WTC11 (cell line): ENCODE measurements at regions not wholly inside any gene's neighbourhood (a gene's known extent, or its start where the extent isn't known, plus 50 kb on each side); places are given as distances from the start of the nearest gene placed in this dataset.

Experiments used
- ATAC-seq: fragments of 200-7000 bp; cut with Tn5 transposase; 2 replicates; pipeline ENCODE4 v1.10.0; 2021; ENCODE audit warnings: mild to moderate bottlenecking, moderate library complexity
- CTCF ChIA-PET: fragments of 300-600 bp; sonication (Branson Sonifier 250); formaldehyde crosslinking; loops from one replicate; lab custom pipeline; 2021; ENCODE audit warnings: antibody characterized with exemption; lab: Charles Lee
- POLR2A ChIA-PET: fragments of 350-600 bp; sonication (Branson Sonifier 250); formaldehyde crosslinking; loops from one replicate; lab custom pipeline; 2021; ENCODE audit warnings: antibody characterized with exemption; lab: Charles Lee
- DNase-seq: peaks from one replicate; pipeline ENCODE4 v3.0.0; 2021; ENCODE audit warnings: low spot score
- H3K27ac Mint-ChIP-seq: 2 replicates; pipeline ENCODE4 v1.8.0; 2021; ENCODE audit warnings: mixed read lengths
- H3K27me3 Mint-ChIP-seq: 2 replicates; pipeline ENCODE4 v1.8.0; 2021; ENCODE audit warnings: low read depth, mild to moderate bottlenecking, moderate library complexity, mixed read lengths
- H3K36me3 Mint-ChIP-seq: 2 replicates; pipeline ENCODE4 v1.8.0; 2021; ENCODE audit warnings: mixed read lengths
- H3K4me1 Mint-ChIP-seq: 2 replicates; pipeline ENCODE4 v1.8.0; 2022; ENCODE audit warnings: mixed read lengths
- H3K4me3 Mint-ChIP-seq: 2 replicates; pipeline ENCODE4 v1.8.0; 2021; ENCODE audit warnings: mild to moderate bottlenecking, moderate library complexity, mixed read lengths
- H3K9me3 Mint-ChIP-seq: 2 replicates; pipeline ENCODE4 v1.8.0; 2021; ENCODE audit warnings: mixed read lengths
- ATF1 ChIP-seq: sonication (generic); formaldehyde crosslinking; IDR thresholded peaks from 2 replicates; pipeline ENCODE4 v1.8.1; 2023; ENCODE audit warnings: mild to moderate bottlenecking, moderate library complexity, missing genetic modification reagents
- ATF2 ChIP-seq: sonication (generic); formaldehyde crosslinking; IDR thresholded peaks from 2 replicates; pipeline ENCODE4 v1.8.1; 2022; ENCODE audit warnings: low read depth, missing genetic modification reagents, borderline replicate concordance
- CREM ChIP-seq: sonication (generic); formaldehyde crosslinking; IDR thresholded peaks from 2 replicates; pipeline ENCODE4 v1.8.1; 2022; ENCODE audit warnings: mild to moderate bottlenecking, missing genetic modification reagents, moderate library complexity
- ELF4 ChIP-seq: sonication (generic); formaldehyde crosslinking; IDR thresholded peaks from 2 replicates; pipeline ENCODE4 v1.8.1; 2022; ENCODE audit warnings: low read depth, mild to moderate bottlenecking, moderate library complexity, missing genetic modification reagents
- ESRRA ChIP-seq: sonication (generic); formaldehyde crosslinking; IDR thresholded peaks from 2 replicates; pipeline ENCODE4 v1.8.1; 2022; ENCODE audit warnings: mild to moderate bottlenecking, missing genetic modification reagents, borderline replicate concordance
- ETV6 ChIP-seq: sonication (generic); formaldehyde crosslinking; IDR thresholded peaks from 2 replicates; pipeline ENCODE4 v1.8.1; 2022; ENCODE audit warnings: mild to moderate bottlenecking, missing genetic modification reagents
- GRHL2 ChIP-seq: fragments of 250-450 bp; sonication (Bioruptor Pico); IDR thresholded peaks from 2 replicates; pipeline ENCODE4 v1.8.0; 2022; ENCODE audit warnings: mild to moderate bottlenecking, moderate library complexity; ENCODE audit not compliant: insufficient replicate concordance, severe bottlenecking
- GTF2I ChIP-seq: fragments of 250-450 bp; sonication (Bioruptor Pico); conservative IDR thresholded peaks from 2 replicates; pipeline ENCODE4 v1.4.0; 2021; ENCODE audit warnings: mild to moderate bottlenecking
- HMGA2 ChIP-seq: fragments of 250-450 bp; sonication (Bioruptor Pico); IDR thresholded peaks from 2 replicates; pipeline ENCODE4 v1.4.0; 2021; ENCODE audit warnings: mild to moderate bottlenecking, moderate library complexity
- NFATC4 ChIP-seq: fragments of 250-450 bp; sonication (Bioruptor Pico); IDR thresholded peaks from 2 replicates; pipeline ENCODE4 v1.9.0; 2021; ENCODE audit warnings: mild to moderate bottlenecking
- PRRX2 ChIP-seq: fragments of 250-450 bp; sonication (Bioruptor Pico); IDR thresholded peaks from 2 replicates; pipeline ENCODE4 v1.8.0; 2021; ENCODE audit warnings: mild to moderate bottlenecking
- SMAD3 ChIP-seq: sonication (generic); formaldehyde crosslinking; IDR thresholded peaks from 2 replicates; pipeline ENCODE4 v1.8.0; 2022; ENCODE audit warnings: missing genetic modification reagents, mild to moderate bottlenecking, borderline replicate concordance
- SP1 ChIP-seq: sonication (generic); formaldehyde crosslinking; conservative IDR thresholded peaks from 2 replicates; pipeline ENCODE4 v1.8.1; 2022; ENCODE audit warnings: missing genetic modification reagents
- TEAD1 ChIP-seq: sonication (generic); formaldehyde crosslinking; IDR thresholded peaks from 2 replicates; pipeline ENCODE4 v1.8.0; 2022; ENCODE audit warnings: mild to moderate bottlenecking, missing genetic modification reagents
- TEAD4 ChIP-seq: sonication (generic); formaldehyde crosslinking; IDR thresholded peaks from 2 replicates; pipeline ENCODE4 v1.8.0; 2022; ENCODE audit warnings: mild to moderate bottlenecking, missing genetic modification reagents
- USF2 ChIP-seq: sonication (generic); formaldehyde crosslinking; IDR thresholded peaks from 2 replicates; pipeline ENCODE4 v1.8.1; 2023; ENCODE audit warnings: mild to moderate bottlenecking, missing genetic modification reagents, moderate library complexity
- ZBTB21 ChIP-seq: sonication (generic); formaldehyde crosslinking; IDR thresholded peaks from 2 replicates; pipeline ENCODE4 v1.8.1; 2023; ENCODE audit warnings: mild to moderate bottlenecking, missing genetic modification reagents, borderline replicate concordance
- ZBTB43 ChIP-seq: sonication (generic); formaldehyde crosslinking; IDR thresholded peaks from 2 replicates; pipeline ENCODE4 v1.8.1; 2023; ENCODE audit warnings: mild to moderate bottlenecking, missing genetic modification reagents
- TF ChIP-seq, protein P1 (sequence below): fragments of 250-450 bp; sonication (Bioruptor Pico); IDR thresholded peaks from 2 replicates; pipeline ENCODE4 v2.1.2; 2022; ENCODE audit warnings: mild to moderate bottlenecking, moderate library complexity
- TF ChIP-seq, protein P2 (sequence below): sonication (generic); formaldehyde crosslinking; IDR thresholded peaks from 2 replicates; pipeline ENCODE4 v1.8.1; 2022; ENCODE audit warnings: low read depth, mild to moderate bottlenecking, moderate library complexity, missing genetic modification reagents, borderline replicate concordance

GRCh38 chr4:19236473-19236872, 1015.2 kb upstream of the SLIT2 start:
- DNase-seq: no peak
- Mint-ChIP-seq H3K36me3 (no peaks in the 10 kb centered on the region), H3K4me3 (no peak overlapping the region), H3K9me3 (peaks cover 3% of the 10 kb centered on the region; the same call in 1 of the 2 replicates), H3K27me3 (no peaks in the 10 kb centered on the region), H3K27ac (no peak overlapping the region)
- CTCF ChIA-PET: no interaction called here
- no peak for ATAC-seq
- no peak for TF ChIP-seq TEAD4 (CRISPR knock-in tag)
- no peak for TF ChIP-seq SP1 (CRISPR knock-in tag)
- TF ChIP-seq TEAD1 (CRISPR knock-in tag): no peak
- TF ChIP-seq ZBTB43 (CRISPR knock-in tag): no peak
- TF ChIP-seq ATF1: no peak
- no peak for TF ChIP-seq ELF4 (CRISPR knock-in tag)
- TF ChIP-seq ZBTB21 (CRISPR knock-in tag): no peak
- no peak for TF ChIP-seq CREM (CRISPR knock-in tag)
- no peak for TF ChIP-seq SMAD3 (CRISPR knock-in tag)
- no peak for TF ChIP-seq ESRRA (CRISPR knock-in tag)
- no peak for TF ChIP-seq GTF2I (CRISPR knock-in tag)
- no peak for TF ChIP-seq USF2 (CRISPR knock-in tag)
- no peak for TF ChIP-seq ETV6 (CRISPR knock-in tag)
- no peak for TF ChIP-seq GRHL2 (CRISPR knock-in tag)
- TF ChIP-seq, protein P1, sequence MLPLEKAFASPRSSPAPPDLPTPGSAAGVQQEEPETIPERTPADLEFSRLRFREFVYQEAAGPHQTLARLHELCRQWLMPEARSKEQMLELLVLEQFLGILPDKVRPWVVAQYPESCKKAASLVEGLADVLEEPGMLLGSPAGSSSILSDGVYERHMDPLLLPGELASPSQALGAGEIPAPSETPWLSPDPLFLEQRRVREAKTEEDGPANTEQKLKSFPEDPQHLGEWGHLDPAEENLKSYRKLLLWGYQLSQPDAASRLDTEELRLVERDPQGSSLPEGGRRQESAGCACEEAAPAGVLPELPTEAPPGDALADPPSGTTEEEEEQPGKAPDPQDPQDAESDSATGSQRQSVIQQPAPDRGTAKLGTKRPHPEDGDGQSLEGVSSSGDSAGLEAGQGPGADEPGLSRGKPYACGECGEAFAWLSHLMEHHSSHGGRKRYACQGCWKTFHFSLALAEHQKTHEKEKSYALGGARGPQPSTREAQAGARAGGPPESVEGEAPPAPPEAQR: no peak
- TF ChIP-seq, all 79 proteins: peak for 0
- H3K4me1 Mint-ChIP-seq: no peaks in the 10 kb centered on the region; the same call in 1 of the 2 replicates
- POLR2A ChIA-PET: no interaction called here

DNA sequence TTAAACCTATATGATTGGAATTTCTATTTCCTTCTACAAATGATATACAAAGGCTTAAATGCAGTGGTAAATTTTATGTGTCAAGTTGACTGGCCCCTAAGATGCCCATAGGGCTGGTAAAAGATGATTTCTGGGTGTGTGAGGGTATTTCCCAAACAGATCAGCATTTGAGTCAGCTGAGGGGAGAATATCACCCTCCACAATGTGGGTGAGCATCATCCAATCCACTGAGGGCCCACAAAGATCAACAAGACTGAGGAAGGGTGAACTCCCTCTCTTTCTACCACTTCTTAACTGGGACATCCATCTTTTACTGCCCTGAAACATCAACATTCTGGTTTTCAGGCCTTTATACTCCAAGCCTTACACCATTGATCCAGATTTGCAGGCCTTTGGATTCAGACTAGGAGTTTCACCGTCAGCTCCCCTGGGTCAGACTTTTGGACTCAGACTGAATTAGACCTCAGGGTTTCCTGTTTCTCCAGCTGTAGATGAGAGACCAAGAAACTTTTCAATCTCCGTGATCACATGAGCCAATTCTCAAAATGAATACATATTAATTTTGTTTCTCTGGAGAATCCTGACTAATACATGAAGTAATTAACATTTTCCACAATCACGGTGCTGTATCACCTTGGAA, 1020.7 kb upstream of the SLIT2 start:
- Mint-ChIP-seq H3K4me1 (no peaks in the 10 kb centered on the region; the same call in 1 of the 2 replicates), H3K27ac (no peak overlapping the region), H3K9me3 (peaks cover 10% of the 10 kb centered on the region; the same call in 1 of the 2 replicates), H3K4me3 (no peak overlapping the region), H3K36me3 (no peaks in the 10 kb centered on the region), H3K27me3 (no peaks in the 10 kb centered on the region)
- POLR2A ChIA-PET: no interaction called here
- ATAC-seq (no peak), DNase-seq (no peak)
- TF ChIP-seq PRRX2 (CRISPR knock-in tag) (no peak), NFATC4 (no peak), ATF2 (CRISPR knock-in tag) (no peak), HMGA2 (CRISPR knock-in tag) (no peak)
- TF ChIP-seq, protein P2, sequence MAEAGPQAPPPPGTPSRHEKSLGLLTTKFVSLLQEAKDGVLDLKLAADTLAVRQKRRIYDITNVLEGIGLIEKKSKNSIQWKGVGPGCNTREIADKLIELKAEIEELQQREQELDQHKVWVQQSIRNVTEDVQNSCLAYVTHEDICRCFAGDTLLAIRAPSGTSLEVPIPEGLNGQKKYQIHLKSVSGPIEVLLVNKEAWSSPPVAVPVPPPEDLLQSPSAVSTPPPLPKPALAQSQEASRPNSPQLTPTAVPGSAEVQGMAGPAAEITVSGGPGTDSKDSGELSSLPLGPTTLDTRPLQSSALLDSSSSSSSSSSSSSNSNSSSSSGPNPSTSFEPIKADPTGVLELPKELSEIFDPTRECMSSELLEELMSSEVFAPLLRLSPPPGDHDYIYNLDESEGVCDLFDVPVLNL (CRISPR knock-in tag): no peak
- CTCF ChIA-PET: no interaction called here
